ENCODE measurements at regions not wholly inside any gene's neighbourhood (a gene's known extent, or its start where the extent isn't known, plus 50 kb on each side); places are given as distances from the start of the nearest gene placed in this dataset.

- Histone ChIP-seq H3K9me3 (no peaks in the 10 kb centered on the region), H3K27me3 (no peaks in the 10 kb centered on the region), H3K4me3 (no peak overlapping the region), H3K4me1 (no peaks in the 10 kb centered on the region), H3K36me3 (no peaks in the 10 kb centered on the region), H3K27ac (no peak overlapping the region)
- TF ChIP-seq POLR2A (IDR thresholded peaks at IDR 0.05), result no peak
- TF ChIP-seq, protein P1, sequence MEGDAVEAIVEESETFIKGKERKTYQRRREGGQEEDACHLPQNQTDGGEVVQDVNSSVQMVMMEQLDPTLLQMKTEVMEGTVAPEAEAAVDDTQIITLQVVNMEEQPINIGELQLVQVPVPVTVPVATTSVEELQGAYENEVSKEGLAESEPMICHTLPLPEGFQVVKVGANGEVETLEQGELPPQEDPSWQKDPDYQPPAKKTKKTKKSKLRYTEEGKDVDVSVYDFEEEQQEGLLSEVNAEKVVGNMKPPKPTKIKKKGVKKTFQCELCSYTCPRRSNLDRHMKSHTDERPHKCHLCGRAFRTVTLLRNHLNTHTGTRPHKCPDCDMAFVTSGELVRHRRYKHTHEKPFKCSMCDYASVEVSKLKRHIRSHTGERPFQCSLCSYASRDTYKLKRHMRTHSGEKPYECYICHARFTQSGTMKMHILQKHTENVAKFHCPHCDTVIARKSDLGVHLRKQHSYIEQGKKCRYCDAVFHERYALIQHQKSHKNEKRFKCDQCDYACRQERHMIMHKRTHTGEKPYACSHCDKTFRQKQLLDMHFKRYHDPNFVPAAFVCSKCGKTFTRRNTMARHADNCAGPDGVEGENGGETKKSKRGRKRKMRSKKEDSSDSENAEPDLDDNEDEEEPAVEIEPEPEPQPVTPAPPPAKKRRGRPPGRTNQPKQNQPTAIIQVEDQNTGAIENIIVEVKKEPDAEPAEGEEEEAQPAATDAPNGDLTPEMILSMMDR (IDR thresholded peaks at IDR 0.05), result no peak
- DNase-seq, result no peak
- intact Hi-C loops (cut with DNase I), result no loop called here
- WGBS (ENCODE audit: insufficient coverage, low coverage, low lambda C conversion rate, missing lambda C conversion rate), result 27% methylated on average over 2 of the region's 2 CpGs
- ATAC-seq, result no peak
These were observed 155.2 kb upstream of the KCNIP4 start for GRCh38 chr4:22103768-22104167.

DNA sequence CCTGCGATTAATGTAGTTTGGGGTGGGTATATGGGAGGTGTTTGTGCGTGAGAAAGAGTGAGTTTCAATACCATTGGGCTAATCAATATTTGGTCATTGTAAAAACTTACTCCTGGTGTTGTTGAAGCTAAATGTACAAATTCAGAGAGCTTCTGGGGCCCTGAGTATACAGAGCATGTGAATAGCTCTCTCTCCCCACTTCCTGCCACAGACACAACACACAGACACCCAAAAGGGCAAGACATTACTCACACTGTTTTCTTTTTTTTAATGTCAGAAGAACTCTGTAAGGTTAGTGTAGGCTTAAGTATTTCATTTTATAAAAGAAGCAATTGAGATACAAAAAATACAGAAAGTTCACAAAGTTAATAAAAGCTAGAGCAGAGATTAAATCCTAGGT, 151.3 kb upstream of the KCNIP4 start:
- 51% methylated on average over 2 of the region's 2 CpGs for WGBS (ENCODE audit: insufficient coverage, low coverage, low lambda C conversion rate, missing lambda C conversion rate)
- intact Hi-C loops (cut with DNase I), result no loop called here
- H3K27ac ChIP-seq, result no peak overlapping the region
- DNase-seq (no peak), ATAC-seq (no peak)
- H3K27me3 ChIP-seq, result no peaks in the 10 kb centered on the region
- no peak overlapping the region for H3K4me3 ChIP-seq
- H3K36me3 ChIP-seq, result no peaks in the 10 kb centered on the region
- no peaks in the 10 kb centered on the region for H3K4me1 ChIP-seq
- no peaks in the 10 kb centered on the region for H3K9me3 ChIP-seq
- TF ChIP-seq, protein P1 (IDR thresholded peaks at IDR 0.05), result no peak
- no peak for TF ChIP-seq POLR2A (IDR thresholded peaks at IDR 0.05)

- DNase-seq (no peak), ATAC-seq (no peak)
- TF ChIP-seq, protein P1 (IDR thresholded peaks at IDR 0.05), result no peak
- TF ChIP-seq POLR2A (IDR thresholded peaks at IDR 0.05), result no peak
- Histone ChIP-seq H3K36me3 (no peaks in the 10 kb centered on the region), H3K27me3 (no peaks in the 10 kb centered on the region), H3K27ac (no peak overlapping the region), H3K9me3 (no peaks in the 10 kb centered on the region), H3K4me1 (no peaks in the 10 kb centered on the region), H3K4me3 (no peak overlapping the region)
- WGBS (ENCODE audit: insufficient coverage, low coverage, low lambda C conversion rate, missing lambda C conversion rate), result 54% methylated on average over 2 of the region's 2 CpGs
- intact Hi-C loops (cut with DNase I), result no loop called here
These were observed 149.0 kb upstream of the KCNIP4 start for GRCh38 chr4:22097596-22097995.

GRCh38 chr4:22094217-22094616, 145.6 kb upstream of the KCNIP4 start:
- ATAC-seq, result no peak
- no peak for DNase-seq
- Histone ChIP-seq H3K4me3 (no peak overlapping the region), H3K36me3 (no peaks in the 10 kb centered on the region), H3K27me3 (no peaks in the 10 kb centered on the region), H3K9me3 (no peaks in the 10 kb centered on the region), H3K27ac (no peak overlapping the region), H3K4me1 (no peaks in the 10 kb centered on the region)
- intact Hi-C loops (cut with DNase I), result no loop called here
- TF ChIP-seq, protein P1 (IDR thresholded peaks at IDR 0.05), result no peak
- TF ChIP-seq POLR2A (IDR thresholded peaks at IDR 0.05), result no peak

DNA sequence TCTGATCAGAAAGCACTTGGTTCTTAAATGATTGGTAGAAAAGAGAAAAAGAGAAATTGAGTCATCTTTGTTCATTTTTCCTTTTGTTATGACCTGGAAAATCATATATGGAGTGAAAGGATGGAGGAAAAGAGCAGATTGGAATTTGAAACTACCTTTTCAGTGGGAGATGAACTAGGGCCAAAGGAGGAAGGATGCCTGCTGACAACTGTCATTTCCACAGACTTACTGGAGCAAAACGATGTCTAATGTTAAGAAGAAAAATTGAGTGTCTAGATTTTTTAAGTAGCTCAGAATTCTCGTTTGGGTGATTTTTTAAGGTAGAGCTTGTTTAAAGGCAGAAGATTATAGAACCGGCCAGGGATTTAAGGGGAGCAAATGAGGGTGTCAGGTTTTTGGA, 144.6 kb upstream of the KCNIP4 start:
- ATAC-seq (no peak), DNase-seq (no peak)
- H3K36me3 ChIP-seq, result no peaks in the 10 kb centered on the region
- intact Hi-C loops (cut with DNase I), result no loop called here
- no peaks in the 10 kb centered on the region for H3K27me3 ChIP-seq
- TF ChIP-seq, protein P1 (IDR thresholded peaks at IDR 0.05), result no peak
- no peak for TF ChIP-seq POLR2A (IDR thresholded peaks at IDR 0.05)
- no peak overlapping the region for H3K4me3 ChIP-seq
- no peaks in the 10 kb centered on the region for H3K4me1 ChIP-seq
- WGBS (ENCODE audit: insufficient coverage, low coverage, low lambda C conversion rate, missing lambda C conversion rate), result 31% methylated on average over 3 of the region's 3 CpGs
- H3K27ac ChIP-seq, result no peak overlapping the region
- H3K9me3 ChIP-seq, result no peaks in the 10 kb centered on the region
